ENCODE measurements at regions not wholly inside any gene's neighbourhood (a gene's known extent, or its start where the extent isn't known, plus 50 kb on each side); places are given as distances from the start of the nearest gene placed in this dataset.
"Not testable (repeated sequence)": the region's sequence is repeated elsewhere in the genome, so short reads cannot be mapped to it uniquely, and the experiment has no call there.

DNA sequence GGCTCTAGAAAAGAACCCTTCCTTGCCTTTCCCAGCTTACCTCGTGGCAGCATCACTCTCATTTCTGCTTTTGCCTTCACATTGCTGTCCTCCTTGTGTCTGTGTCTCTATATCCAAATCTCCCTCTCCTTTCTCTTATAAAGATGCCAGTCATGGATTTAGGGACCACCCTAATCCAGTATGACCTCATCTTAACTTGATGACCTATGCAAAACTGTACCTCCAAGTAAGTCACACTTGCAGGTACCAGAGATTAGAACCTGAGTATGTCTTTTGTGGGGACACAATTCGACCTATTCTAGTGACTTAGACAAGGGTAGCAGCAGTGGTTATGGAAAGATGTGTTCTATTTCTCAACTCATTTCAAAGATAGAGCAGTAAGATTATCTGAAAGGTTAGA lies 160.1 kb downstream of the HMHB1 start:
- H3K4me1 ChIP-seq (ENCODE audit: control insufficient read depth, insufficient read depth, low read length, unreplicated experiment), result peaks cover 20% of the 10 kb centered on the region
- no peak overlapping the region for H3K4me3 ChIP-seq (ENCODE audit: low read depth, low read length)
- H3K27ac ChIP-seq (ENCODE audit: low read depth, low read length), result no peak overlapping the region
- no peak overlapping the region for H2AFZ ChIP-seq (ENCODE audit: low read length, unreplicated experiment)
- no peaks in the 10 kb centered on the region for H3K27me3 ChIP-seq (ENCODE audit: insufficient read depth, low read length)
- H3K36me3 ChIP-seq (ENCODE audit: insufficient read depth, low read length), result no peaks in the 10 kb centered on the region
- no peaks in the 10 kb centered on the region for H3K79me2 ChIP-seq (ENCODE audit: control insufficient read depth, insufficient read depth, low read length, unreplicated experiment)

DNA sequence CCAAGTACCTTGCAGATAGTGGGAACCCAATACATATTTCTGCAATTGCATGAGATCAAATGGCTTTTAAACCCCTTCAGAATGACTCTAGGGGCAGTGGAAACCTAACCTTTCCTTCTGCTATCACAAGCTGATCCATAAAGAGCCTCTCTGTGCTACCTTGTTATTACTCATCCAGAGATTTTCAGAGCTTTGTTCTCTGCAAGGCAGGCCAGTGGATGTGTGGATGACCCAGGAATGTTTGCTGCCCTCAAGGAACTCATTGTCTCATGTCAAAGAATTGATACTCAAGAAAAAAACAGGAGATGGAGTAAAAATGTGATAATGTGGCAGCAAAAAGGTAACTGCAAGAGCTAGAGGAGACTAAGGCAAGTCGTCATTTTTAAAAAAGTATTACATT lies 164.1 kb downstream of the HMHB1 start:
- no peaks in the 10 kb centered on the region for H3K27me3 ChIP-seq (ENCODE audit: insufficient read depth, low read length)
- peaks cover 12% of the 10 kb centered on the region for H3K4me1 ChIP-seq (ENCODE audit: control insufficient read depth, insufficient read depth, low read length, unreplicated experiment)
- no peaks in the 10 kb centered on the region for H3K36me3 ChIP-seq (ENCODE audit: insufficient read depth, low read length)
- no peak overlapping the region for H3K4me3 ChIP-seq (ENCODE audit: low read depth, low read length)
- no peak overlapping the region for H2AFZ ChIP-seq (ENCODE audit: low read length, unreplicated experiment)
- no peak overlapping the region for H3K27ac ChIP-seq (ENCODE audit: low read depth, low read length)
- H3K79me2 ChIP-seq (ENCODE audit: control insufficient read depth, insufficient read depth, low read length, unreplicated experiment), result no peaks in the 10 kb centered on the region

DNA sequence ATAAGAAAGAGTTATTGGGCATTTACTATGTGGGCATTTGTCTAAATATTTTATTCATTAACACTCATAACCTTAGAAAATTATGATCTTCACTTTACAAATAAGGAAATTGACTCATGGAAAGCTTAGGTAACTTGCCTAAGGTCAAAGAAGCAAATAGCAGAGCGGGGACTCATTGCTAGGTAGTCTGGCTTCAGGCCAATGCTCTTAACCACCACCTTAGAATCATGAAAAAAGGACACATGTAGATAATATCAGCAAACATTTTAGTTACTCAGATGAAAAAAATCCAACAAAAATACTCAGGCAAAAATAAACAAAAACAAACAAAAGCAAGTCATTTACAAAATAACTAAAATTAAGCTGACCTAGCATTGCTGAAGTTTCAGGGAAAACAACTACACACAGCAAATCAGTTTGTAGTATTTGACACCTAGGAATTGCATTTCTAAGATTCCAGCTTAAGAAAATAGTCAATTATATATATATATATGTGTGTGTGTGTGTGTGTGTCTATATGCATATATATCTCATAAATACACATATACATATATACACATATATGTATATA lies 166.0 kb downstream of the HMHB1 start:
- Histone ChIP-seq H3K4me3 (ENCODE audit: low read depth, low read length) (no peak overlapping the region), H3K79me2 (ENCODE audit: control insufficient read depth, insufficient read depth, low read length, unreplicated experiment) (no peaks in the 10 kb centered on the region), H3K27me3 (ENCODE audit: insufficient read depth, low read length) (no peaks in the 10 kb centered on the region), H3K4me1 (ENCODE audit: control insufficient read depth, insufficient read depth, low read length, unreplicated experiment) (peaks cover 12% of the 10 kb centered on the region), H3K27ac (ENCODE audit: low read depth, low read length) (no peak overlapping the region), H2AFZ (ENCODE audit: low read length, unreplicated experiment) (no peak overlapping the region), H3K36me3 (ENCODE audit: insufficient read depth, low read length) (no peaks in the 10 kb centered on the region)

DNA sequence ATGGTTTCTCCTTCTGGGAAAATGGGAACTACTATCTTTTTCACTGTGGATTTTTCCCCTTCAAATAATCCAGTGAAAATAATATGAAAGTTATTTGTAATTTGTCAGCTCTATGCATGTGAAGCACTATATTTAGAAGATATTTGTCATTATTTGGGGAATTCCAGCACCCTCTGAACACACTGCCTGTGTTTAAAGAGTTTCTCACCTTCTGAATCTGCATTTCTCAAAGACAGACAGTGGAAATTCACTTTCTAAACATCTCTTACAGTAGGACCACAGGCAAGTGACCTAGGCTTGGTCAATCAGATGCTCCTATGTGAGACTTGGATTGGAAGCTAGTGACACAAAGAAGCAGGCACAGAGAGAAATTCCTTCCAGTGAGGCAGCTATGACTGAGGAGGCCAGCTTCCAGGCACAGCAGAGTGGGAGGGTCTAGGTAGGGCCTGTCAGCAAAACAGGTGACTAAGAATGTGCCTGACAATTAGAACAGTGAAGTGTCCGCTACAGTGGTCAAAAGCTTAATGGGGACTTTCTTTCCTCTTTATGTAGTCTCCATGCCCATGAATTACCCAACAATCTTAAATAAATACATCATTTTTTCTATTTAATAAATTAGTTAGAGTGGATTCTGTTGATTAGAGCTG lies 167.2 kb downstream of the HMHB1 start:
- Histone ChIP-seq H3K36me3 (ENCODE audit: insufficient read depth, low read length) (no peaks in the 10 kb centered on the region), H3K27ac (ENCODE audit: low read depth, low read length) (no peak overlapping the region; the same call in 1 of the 2 replicates), H3K4me3 (ENCODE audit: low read depth, low read length) (no peak overlapping the region), H3K79me2 (ENCODE audit: control insufficient read depth, insufficient read depth, low read length, unreplicated experiment) (no peaks in the 10 kb centered on the region), H3K27me3 (ENCODE audit: insufficient read depth, low read length) (no peaks in the 10 kb centered on the region), H2AFZ (ENCODE audit: low read length, unreplicated experiment) (no peak overlapping the region), H3K4me1 (ENCODE audit: control insufficient read depth, insufficient read depth, low read length, unreplicated experiment) (peaks cover 12% of the 10 kb centered on the region)

DNA sequence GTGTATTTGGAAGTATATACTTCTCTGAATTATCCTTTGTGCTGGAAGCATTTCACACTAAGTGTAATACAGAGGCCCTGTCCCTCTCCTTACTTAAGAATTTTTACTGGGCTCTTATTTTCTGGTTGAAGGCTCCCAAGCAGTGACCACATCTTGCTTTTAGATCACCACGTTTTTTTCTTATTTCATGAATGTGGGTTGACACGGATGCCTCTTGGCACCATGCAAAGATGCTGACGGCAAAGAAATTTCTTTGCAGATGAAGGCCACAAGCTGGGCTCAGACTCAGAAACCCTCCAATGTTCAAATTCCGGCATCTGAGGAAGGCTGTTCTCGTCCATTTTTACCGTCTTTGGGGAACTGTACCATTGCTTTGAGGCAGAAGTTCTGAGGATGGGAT lies 168.5 kb downstream of the HMHB1 start:
- no peak overlapping the region for H3K27ac ChIP-seq (ENCODE audit: low read depth, low read length)

DNA sequence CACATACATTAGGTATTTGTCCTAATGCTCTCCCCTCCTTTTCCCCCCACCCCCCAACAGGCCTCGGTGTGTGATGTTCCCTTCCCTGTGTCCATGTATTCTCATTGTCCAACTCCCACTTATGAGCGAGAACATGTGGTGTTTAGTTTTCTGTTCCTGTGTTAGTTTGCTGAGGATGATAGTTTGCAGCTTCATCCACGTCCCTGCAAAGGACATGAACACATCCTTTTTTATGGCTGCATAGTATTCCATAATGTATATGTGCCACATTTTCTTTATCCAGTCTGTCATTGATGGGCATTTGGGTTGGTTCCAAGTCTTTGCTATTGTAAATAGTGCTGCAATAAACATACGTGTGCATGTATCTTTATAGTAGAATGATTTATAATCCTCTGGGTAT lies 171.0 kb downstream of the HMHB1 start:
- H3K4me1 ChIP-seq (ENCODE audit: control insufficient read depth, insufficient read depth, low read length, unreplicated experiment), result peaks cover 35% of the 10 kb centered on the region
- not testable (repeated sequence) for H3K79me2 ChIP-seq (ENCODE audit: control insufficient read depth, insufficient read depth, low read length, unreplicated experiment); H3K36me3 ChIP-seq (ENCODE audit: insufficient read depth, low read length); H3K27ac ChIP-seq (ENCODE audit: low read depth, low read length); H3K27me3 ChIP-seq (ENCODE audit: insufficient read depth, low read length); H2AFZ ChIP-seq (ENCODE audit: low read length, unreplicated experiment); H3K4me3 ChIP-seq (ENCODE audit: low read depth, low read length)

More for the DNA sequence above, 168.5 kb downstream of the HMHB1 start:
- Histone ChIP-seq H2AFZ (ENCODE audit: low read length, unreplicated experiment) (no peak overlapping the region), H3K4me1 (ENCODE audit: control insufficient read depth, insufficient read depth, low read length, unreplicated experiment) (peaks cover 23% of the 10 kb centered on the region), H3K4me3 (ENCODE audit: low read depth, low read length) (no peak overlapping the region), H3K36me3 (ENCODE audit: insufficient read depth, low read length) (no peaks in the 10 kb centered on the region), H3K27me3 (ENCODE audit: insufficient read depth, low read length) (no peaks in the 10 kb centered on the region), H3K79me2 (ENCODE audit: control insufficient read depth, insufficient read depth, low read length, unreplicated experiment) (no peaks in the 10 kb centered on the region)

DNA sequence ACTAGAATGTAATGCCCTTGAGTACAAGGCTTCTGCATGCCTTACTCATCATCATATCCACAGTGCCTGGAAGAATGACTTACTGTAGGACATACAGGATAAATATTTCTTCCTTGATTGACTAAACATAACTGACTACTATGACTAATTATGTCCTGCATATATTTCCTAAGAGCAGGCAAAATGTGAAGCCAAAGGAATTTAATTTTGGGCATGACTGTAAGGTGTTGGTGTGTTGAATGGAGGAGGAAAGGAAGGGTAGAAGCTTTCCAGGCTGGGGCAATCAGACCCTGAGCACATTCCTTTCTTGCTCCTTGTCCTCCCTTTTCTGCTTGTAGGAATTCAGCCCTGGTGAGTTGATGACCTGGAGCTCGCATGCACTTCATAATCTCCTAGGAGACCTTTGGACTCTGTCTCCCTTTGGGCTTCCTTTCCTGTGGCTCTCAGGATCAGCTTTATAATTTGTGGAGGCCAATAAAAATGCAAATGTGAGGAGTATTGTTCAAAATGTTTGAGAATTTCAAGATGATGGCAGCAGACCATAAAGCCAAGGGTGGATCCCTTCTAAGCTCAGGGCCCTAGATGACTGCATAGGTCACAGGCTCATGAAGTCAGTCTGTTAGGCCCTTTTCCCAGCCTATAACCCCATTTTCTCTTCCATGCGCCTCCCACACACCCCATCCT lies 174.0 kb downstream of the HMHB1 start:
- Histone ChIP-seq H3K27me3 (ENCODE audit: insufficient read depth, low read length) (no peaks in the 10 kb centered on the region), H3K27ac (ENCODE audit: low read depth, low read length) (peak overlapping the region; percentile 72), H3K4me1 (ENCODE audit: control insufficient read depth, insufficient read depth, low read length, unreplicated experiment) (peaks cover 30% of the 10 kb centered on the region), H3K79me2 (ENCODE audit: control insufficient read depth, insufficient read depth, low read length, unreplicated experiment) (no peaks in the 10 kb centered on the region), H2AFZ (ENCODE audit: low read length, unreplicated experiment) (peak overlapping the region; percentile 20), H3K36me3 (ENCODE audit: insufficient read depth, low read length) (no peaks in the 10 kb centered on the region), H3K4me3 (ENCODE audit: low read depth, low read length) (no peak overlapping the region)

DNA sequence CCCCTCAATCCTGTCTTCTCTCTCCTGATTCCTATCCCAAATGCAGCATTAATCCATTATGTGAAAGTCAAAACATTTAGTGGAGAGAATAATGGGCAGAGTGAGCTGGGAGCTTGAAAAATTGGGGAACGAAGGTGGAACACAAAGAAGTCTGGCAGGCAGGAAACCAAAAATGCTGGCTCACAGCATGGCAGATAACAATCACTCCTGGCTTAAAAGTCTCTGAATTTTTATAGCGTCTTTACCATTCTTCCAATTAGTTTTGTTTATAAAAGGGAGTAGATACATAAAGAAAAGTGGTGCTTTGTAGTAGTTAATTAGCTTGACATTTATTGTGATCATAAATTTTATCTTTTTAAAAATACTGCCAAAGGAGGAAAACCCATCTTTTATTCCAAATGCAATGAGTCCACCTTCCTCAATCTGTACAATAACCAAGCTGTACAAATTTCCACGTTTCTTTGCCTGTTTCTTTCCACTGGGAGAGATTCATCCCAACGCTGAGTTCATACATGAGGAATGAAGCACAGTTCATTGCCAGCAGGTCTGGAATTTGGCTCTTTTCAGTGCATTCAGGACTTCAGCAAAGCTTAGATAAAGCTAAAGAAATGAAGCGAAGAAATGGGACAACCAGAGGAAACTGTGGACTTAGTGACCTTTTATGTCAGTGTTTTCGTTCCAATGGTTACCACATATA lies 174.7 kb downstream of the HMHB1 start:
- peak overlapping the region; percentile 72 for H3K27ac ChIP-seq (ENCODE audit: low read depth, low read length)
- H3K4me1 ChIP-seq (ENCODE audit: control insufficient read depth, insufficient read depth, low read length, unreplicated experiment), result peaks cover 30% of the 10 kb centered on the region
- no peaks in the 10 kb centered on the region for H3K79me2 ChIP-seq (ENCODE audit: control insufficient read depth, insufficient read depth, low read length, unreplicated experiment)
- H3K4me3 ChIP-seq (ENCODE audit: low read depth, low read length), result no peak overlapping the region
- peak overlapping the region; percentile 20 for H2AFZ ChIP-seq (ENCODE audit: low read length, unreplicated experiment)
- no peaks in the 10 kb centered on the region for H3K27me3 ChIP-seq (ENCODE audit: insufficient read depth, low read length)
- no peaks in the 10 kb centered on the region for H3K36me3 ChIP-seq (ENCODE audit: insufficient read depth, low read length)

DNA sequence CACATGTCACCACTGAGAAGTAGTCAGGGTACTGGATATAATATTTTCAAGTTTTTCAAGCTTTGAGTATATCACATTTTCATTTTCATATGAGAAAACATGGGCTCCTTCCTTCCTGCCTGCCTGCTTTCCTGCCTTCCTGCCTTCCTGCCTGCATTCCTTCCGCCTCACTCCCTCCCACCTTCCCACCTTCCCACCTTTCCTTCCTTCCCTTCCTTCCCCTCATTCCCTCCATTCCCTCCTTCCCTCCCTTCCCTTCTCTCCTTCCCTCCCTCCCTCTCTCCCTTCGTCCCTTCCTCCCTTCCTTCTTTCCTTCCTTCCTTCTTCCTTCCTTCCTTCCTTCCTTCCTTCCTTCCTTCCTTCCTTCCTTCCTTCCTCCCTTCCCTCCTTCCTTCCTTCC lies 175.3 kb downstream of the HMHB1 start:
- peaks cover 30% of the 10 kb centered on the region for H3K4me1 ChIP-seq (ENCODE audit: control insufficient read depth, insufficient read depth, low read length, unreplicated experiment)
- H3K36me3 ChIP-seq (ENCODE audit: insufficient read depth, low read length), result no peaks in the 10 kb centered on the region
- no peak overlapping the region for H3K4me3 ChIP-seq (ENCODE audit: low read depth, low read length)
- H2AFZ ChIP-seq (ENCODE audit: low read length, unreplicated experiment), result no peak overlapping the region
- no peaks in the 10 kb centered on the region for H3K79me2 ChIP-seq (ENCODE audit: control insufficient read depth, insufficient read depth, low read length, unreplicated experiment)
- no peaks in the 10 kb centered on the region for H3K27me3 ChIP-seq (ENCODE audit: insufficient read depth, low read length)
- peak overlapping the region; percentile 72 for H3K27ac ChIP-seq (ENCODE audit: low read depth, low read length)

DNA sequence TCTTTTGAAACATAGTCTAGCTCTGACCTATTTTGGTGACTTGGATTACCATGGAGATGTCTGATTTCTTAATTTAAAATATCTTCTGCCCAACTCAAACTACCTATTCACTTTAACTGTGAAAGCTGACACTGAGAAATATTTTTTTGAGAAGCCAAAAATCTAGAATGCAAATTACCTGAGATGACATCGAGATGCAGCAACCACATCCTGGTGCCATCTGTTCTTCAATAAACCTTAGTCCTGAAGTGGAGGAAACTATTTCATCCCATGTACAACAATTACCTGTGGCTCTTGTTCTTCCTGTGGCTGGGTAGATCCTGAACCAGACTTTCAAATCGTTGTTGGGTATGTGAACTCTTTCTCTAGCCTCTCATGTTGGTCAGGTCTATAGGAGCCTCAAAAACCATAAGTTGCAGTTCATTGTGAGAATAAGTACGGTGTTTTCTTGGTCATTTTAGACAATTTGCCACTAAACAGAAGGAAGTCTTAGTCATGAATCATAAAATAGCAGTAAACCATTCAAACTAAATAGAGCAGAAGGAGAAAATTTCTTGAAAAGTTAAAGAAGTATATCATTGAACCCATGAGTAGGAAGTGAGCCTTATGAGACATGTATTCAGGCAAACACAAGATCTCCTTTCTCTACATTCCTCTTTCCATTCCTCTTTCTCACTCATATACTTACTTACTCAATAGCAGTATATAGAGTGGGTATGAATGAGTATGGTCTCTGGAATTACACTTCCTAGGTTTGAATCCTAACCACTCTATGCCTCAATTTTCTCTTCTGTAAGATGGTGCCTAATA lies 176.0 kb downstream of the HMHB1 start:
- no peaks in the 10 kb centered on the region for H3K79me2 ChIP-seq (ENCODE audit: control insufficient read depth, insufficient read depth, low read length, unreplicated experiment)
- H3K4me3 ChIP-seq (ENCODE audit: low read depth, low read length), result no peak overlapping the region
- no peaks in the 10 kb centered on the region for H3K36me3 ChIP-seq (ENCODE audit: insufficient read depth, low read length)
- H3K27me3 ChIP-seq (ENCODE audit: insufficient read depth, low read length), result no peaks in the 10 kb centered on the region
- H2AFZ ChIP-seq (ENCODE audit: low read length, unreplicated experiment), result no peak overlapping the region
- H3K4me1 ChIP-seq (ENCODE audit: control insufficient read depth, insufficient read depth, low read length, unreplicated experiment), result peaks cover 30% of the 10 kb centered on the region
- no peak overlapping the region for H3K27ac ChIP-seq (ENCODE audit: low read depth, low read length)

Measured in ACC112 (cell line).